K562 (cell line): ENCODE measurements at regions not wholly inside any gene's neighbourhood (a gene's known extent, or its start where the extent isn't known, plus 50 kb on each side); places are given as distances from the start of the nearest gene placed in this dataset.

Experiments
- ATAC-seq: fragments of 200-7000 bp; cut with Tn5 transposase; 3 replicates; pipeline ENCODE4 v1.9.1; 2020; ENCODE audit warnings: moderate library complexity
- BruUV-seq: library from RNA; stranded (reverse); fragments of 400-500 nt; replicated peaks from 2 replicates; lab custom pipeline; 2021; lab: Mats Ljungman, UMichigan
- CTCF ChIA-PET: fragments of 300-600 bp; formaldehyde crosslinking; extraction: SDS; loops from one replicate; lab custom pipeline; 2021; ENCODE audit warnings: low intra/inter-chr PET ratio; lab: Yijun Ruan, JAX
- POLR2A ChIA-PET: fragments of 300-600, 350-650 bp; sonication (Branson Sonifier 250); formaldehyde crosslinking; extraction: SDS; loops from one replicate; lab custom pipeline; 2021; ENCODE audit warnings: antibody characterized with exemption, inconsistent platforms; lab: Yijun Ruan, JAX
- DNase-seq, 4 experiments: peaks; one replicate each; pipeline versions ENCODE4 v3.0.0 to v3.0.0-alpha.2; 2011 to 2018; ENCODE audit warnings: low spot score in 3 of 4, mixed read lengths in 3 of 4; ENCODE audit errors: extremely low read depth in 1 of 4
- FAIRE-seq: peaks from 2 replicates; lab custom pipeline; 2011; peaks lifted over from hg19 to GRCh38; lab: Jason Lieb, UNC
- H2AFZ ChIP-seq: 2 replicates; pipeline ENCODE4 v1.6.0; 2011; ENCODE audit warnings: low read depth, low read length, control low read depth, inconsistent platforms
- H3K27ac ChIP-seq: fragments of 200-600 bp; 3 replicates; pipeline ENCODE4 v1.8.0; 2011; ENCODE audit warnings: low read depth, mild to moderate bottlenecking, control low read depth, inconsistent platforms, low read length, moderate library complexity, mixed read lengths; ENCODE audit errors: extremely low read depth
- H3K27me3 ChIP-seq, 2 experiments: fragments of 300-600 bp in 1 of 2; 2 replicates in 1 of 2; 3 replicates in 1 of 2; pipeline versions ENCODE4 v1.6.0 to v1.8.0; 2011; ENCODE audit warnings: inconsistent platforms in 2 of 2, low read length in 2 of 2, mild to moderate bottlenecking in 1 of 2, mixed read lengths in 1 of 2, moderate library complexity in 1 of 2; ENCODE audit not compliant: control insufficient read depth in 2 of 2, insufficient read depth in 2 of 2
- H3K36me3 ChIP-seq: fragments of 300-600 bp; 3 replicates; pipeline ENCODE4 v1.8.0; 2011; ENCODE audit warnings: mild to moderate bottlenecking, low read length, inconsistent platforms; ENCODE audit not compliant: control insufficient read depth, insufficient read depth
- H3K4me1 ChIP-seq, 2 experiments: fragments of 200-600 bp in 1 of 2; replicated peaks in 1 of 2; 2 replicates in 1 of 2; 3 replicates in 1 of 2; pipeline versions ENCODE4 v1.5.1 to v1.8.0; 2011; ENCODE audit warnings: inconsistent platforms in 2 of 2, low read length in 2 of 2, mild to moderate bottlenecking in 1 of 2, mixed read lengths in 1 of 2, moderate library complexity in 1 of 2; ENCODE audit not compliant: control insufficient read depth in 2 of 2, insufficient read depth in 2 of 2
- H3K4me2 ChIP-seq: 2 replicates; pipeline ENCODE4 v1.6.1; 2011; ENCODE audit warnings: low read length, control low read depth, inconsistent platforms, mixed read lengths; ENCODE audit not compliant: insufficient read depth
- H3K4me3 ChIP-seq: fragments of 200-600 bp; sonication (generic), shearing (Covaris generic); 2 replicates; pipeline ENCODE4 v1.5.1; 2016; ENCODE audit warnings: control low read depth, inconsistent platforms
- H3K79me2 ChIP-seq: fragments of 200-600 bp; 3 replicates; pipeline ENCODE4 v1.8.0; 2011; ENCODE audit warnings: low read length, inconsistent platforms; ENCODE audit not compliant: control insufficient read depth, insufficient read depth
- H3K9ac ChIP-seq, 2 experiments: 2 replicates each; pipeline versions ENCODE4 v1.6.0 to v1.6.1; 2011; ENCODE audit warnings: low read depth in 2 of 2, low read length in 2 of 2, control low read depth in 1 of 2, inconsistent platforms in 1 of 2, mild to moderate bottlenecking in 1 of 2, mixed read lengths in 1 of 2; ENCODE audit not compliant: insufficient read depth in 1 of 2
- H3K9me1 ChIP-seq: one replicate; pipeline ENCODE4 v1.6.0; 2011; ENCODE audit warnings: inconsistent platforms, mild to moderate bottlenecking, low read length, moderate library complexity; ENCODE audit not compliant: control insufficient read depth, insufficient read depth
- H3K9me3 ChIP-seq: replicated peaks from 2 replicates; pipeline ENCODE4 v1.5.1; 2011; ENCODE audit warnings: low read depth, low read length, inconsistent platforms; ENCODE audit not compliant: control insufficient read depth, insufficient read depth
- H4K20me1 ChIP-seq: replicated peaks from 2 replicates; pipeline ENCODE4 v1.6.1; 2011; ENCODE audit warnings: low read length, inconsistent platforms, mixed read lengths; ENCODE audit not compliant: control insufficient read depth, insufficient read depth
- BCOR ChIP-seq: fragments of 450-650 bp; IDR thresholded peaks from 2 replicates; pipeline ENCODE4 v1.6.1; 2016
- KDM5B ChIP-seq: fragments of 200-600 bp; sonication (generic); IDR thresholded peaks from 2 replicates; pipeline ENCODE4 v1.6.1; 2012; ENCODE audit warnings: low read depth, mild to moderate bottlenecking, moderate library complexity, low read length, control low read depth, inconsistent platforms; ENCODE audit not compliant: insufficient replicate concordance
- NELFE ChIP-seq: IDR thresholded peaks from 2 replicates; pipeline ENCODE4 v1.6.1; 2011; ENCODE audit warnings: mild to moderate bottlenecking; ENCODE audit not compliant: insufficient read depth, insufficient read length
- WGBS: fragments of 100-300 bp; shearing (Covaris generic); methylation state at CpG from one replicate; pipeline ENCODE4 v1.1.6; 2016; ENCODE audit warnings: low coverage, mixed read lengths; ENCODE audit not compliant: insufficient coverage; ENCODE audit errors: missing lambda C conversion rate; 5-methylcytosine and 5-hydroxymethylcytosine counted together
- in situ Hi-C: fragments of 300-500 bp; cut with MboI; formaldehyde crosslinking; loops from 4 replicates; pipeline ENCODE4 v1.15.0; 2018; ENCODE audit warnings: inconsistent platforms, mixed read lengths
- intact Hi-C: fragments of 100-400 bp; cut with micrococcal nuclease; formaldehyde crosslinking; loops from 2 replicates; pipeline ENCODE4 v1.14.2; 2022
- TF ChIP-seq, protein P1 (sequence below), 3 experiments: IDR thresholded peaks in 2 of 3; conservative IDR thresholded peaks in 1 of 3; 2 replicates each; pipeline ENCODE4 v1.5.1; 2011 to 2012; ENCODE audit warnings: low read length in 3 of 3, mild to moderate bottlenecking in 3 of 3, control low read depth in 2 of 3, improper control_type of control experiment in 1 of 3, inconsistent platforms in 1 of 3, low read depth in 1 of 3, mixed read lengths in 1 of 3, moderate library complexity in 1 of 3; ENCODE audit not compliant: insufficient read depth in 2 of 3
- TF ChIP-seq, protein P2 (sequence below): sonication (generic); formaldehyde crosslinking; IDR thresholded peaks from 2 replicates; pipeline ENCODE4 v1.8.1; 2023; ENCODE audit warnings: mild to moderate bottlenecking, missing genetic modification reagents, moderate library complexity

DNA sequence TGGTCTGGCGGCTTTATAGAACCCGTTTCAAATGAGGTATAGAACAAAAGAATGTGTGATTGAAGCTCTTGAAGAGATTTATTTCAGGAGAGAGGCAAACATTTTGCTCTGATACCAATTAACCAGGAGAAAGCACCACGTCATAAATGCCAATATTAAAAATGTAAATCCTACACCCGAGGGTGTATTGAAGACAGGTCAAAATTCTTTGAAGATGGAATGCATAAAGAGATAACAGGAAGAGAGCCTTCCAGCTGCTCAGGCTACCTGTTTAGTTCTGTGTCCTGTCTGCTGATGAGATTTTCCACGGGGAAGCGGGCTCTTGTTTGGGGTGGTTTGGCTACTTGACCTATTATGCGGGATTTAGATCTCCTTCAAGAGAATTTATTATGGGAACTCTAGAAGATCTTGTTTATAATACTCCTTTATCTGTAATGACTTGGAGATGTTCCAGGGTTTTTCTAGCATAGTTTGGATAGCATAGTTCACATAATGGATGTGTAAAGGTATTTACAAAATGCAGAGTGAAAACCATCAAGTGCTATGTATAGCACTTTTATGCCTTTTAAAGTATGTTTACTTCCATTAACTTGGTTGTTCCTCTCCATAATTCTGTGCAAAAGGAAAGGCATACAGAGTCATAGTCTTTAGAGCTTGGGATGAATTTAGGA, 204.5 kb upstream of the SPRED2 start:
- Histone ChIP-seq H3K27ac (no peak overlapping the region), H3K4me2 (no peak overlapping the region), H3K27me3 (peaks cover 9 to 16% of the 10 kb centered on the region in 2 experiments; a peak in 4 of 5 replicates), H3K9ac (no peak overlapping the region), H3K36me3 (no peaks in the 10 kb centered on the region), H3K4me3 (no peak overlapping the region), H3K9me1 (no peaks in the 10 kb centered on the region), H4K20me1 (no peaks in the 10 kb centered on the region), H3K4me1 (no peaks in the 10 kb centered on the region), H3K79me2 (no peaks in the 10 kb centered on the region), H2AFZ (no peak overlapping the region), H3K9me3 (no peaks in the 10 kb centered on the region)
- no peak for TF ChIP-seq BCOR
- TF ChIP-seq, protein P1, sequence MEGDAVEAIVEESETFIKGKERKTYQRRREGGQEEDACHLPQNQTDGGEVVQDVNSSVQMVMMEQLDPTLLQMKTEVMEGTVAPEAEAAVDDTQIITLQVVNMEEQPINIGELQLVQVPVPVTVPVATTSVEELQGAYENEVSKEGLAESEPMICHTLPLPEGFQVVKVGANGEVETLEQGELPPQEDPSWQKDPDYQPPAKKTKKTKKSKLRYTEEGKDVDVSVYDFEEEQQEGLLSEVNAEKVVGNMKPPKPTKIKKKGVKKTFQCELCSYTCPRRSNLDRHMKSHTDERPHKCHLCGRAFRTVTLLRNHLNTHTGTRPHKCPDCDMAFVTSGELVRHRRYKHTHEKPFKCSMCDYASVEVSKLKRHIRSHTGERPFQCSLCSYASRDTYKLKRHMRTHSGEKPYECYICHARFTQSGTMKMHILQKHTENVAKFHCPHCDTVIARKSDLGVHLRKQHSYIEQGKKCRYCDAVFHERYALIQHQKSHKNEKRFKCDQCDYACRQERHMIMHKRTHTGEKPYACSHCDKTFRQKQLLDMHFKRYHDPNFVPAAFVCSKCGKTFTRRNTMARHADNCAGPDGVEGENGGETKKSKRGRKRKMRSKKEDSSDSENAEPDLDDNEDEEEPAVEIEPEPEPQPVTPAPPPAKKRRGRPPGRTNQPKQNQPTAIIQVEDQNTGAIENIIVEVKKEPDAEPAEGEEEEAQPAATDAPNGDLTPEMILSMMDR (IDR thresholded peaks at IDR 0.05 in 2 of 3, conservative IDR thresholded peaks at IDR 0.05 in 1 of 3; ENCODE audit: insufficient read depth in 2 of 3, low read depth in 1 of 3, low read length in 3 of 3), result no peak
- no peak for TF ChIP-seq NELFE
- TF ChIP-seq, protein P2, sequence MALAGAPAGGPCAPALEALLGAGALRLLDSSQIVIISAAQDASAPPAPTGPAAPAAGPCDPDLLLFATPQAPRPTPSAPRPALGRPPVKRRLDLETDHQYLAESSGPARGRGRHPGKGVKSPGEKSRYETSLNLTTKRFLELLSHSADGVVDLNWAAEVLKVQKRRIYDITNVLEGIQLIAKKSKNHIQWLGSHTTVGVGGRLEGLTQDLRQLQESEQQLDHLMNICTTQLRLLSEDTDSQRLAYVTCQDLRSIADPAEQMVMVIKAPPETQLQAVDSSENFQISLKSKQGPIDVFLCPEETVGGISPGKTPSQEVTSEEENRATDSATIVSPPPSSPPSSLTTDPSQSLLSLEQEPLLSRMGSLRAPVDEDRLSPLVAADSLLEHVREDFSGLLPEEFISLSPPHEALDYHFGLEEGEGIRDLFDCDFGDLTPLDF (CRISPR knock-in tag), result no peak
- no peak for TF ChIP-seq KDM5B
- intact Hi-C loops, result no loop called here
- POLR2A ChIA-PET, result no interaction called here
- in situ Hi-C loops, result no loop called here
- DNase-seq (no peak), ATAC-seq (no peak), FAIRE-seq (no peak)
- WGBS, result 2% methylated on average over 7 of the region's 7 CpGs
- BruUV-seq, result no TSS peak
- CTCF ChIA-PET, result no interaction called here
